ENCODE measurements at regions not wholly inside any gene's neighbourhood (a gene's known extent, or its start where the extent isn't known, plus 50 kb on each side); places are given as distances from the start of the nearest gene placed in this dataset. TPM values are rescaled to one million over a fixed set of nuclear protein-coding genes. Genes with fewer than 3 reads are reported as not detected.

Small RNA genes in the stretch of these regions (small RNA-seq; reads per million reads assigned to genes)
- gene EIF4A1P13, result not detected
- not detected for gene RF00272
